ENCODE measurements at regions not wholly inside any gene's neighbourhood (a gene's known extent, or its start where the extent isn't known, plus 50 kb on each side); places are given as distances from the start of the nearest gene placed in this dataset.

- TF ChIP-seq CTCF (IDR thresholded peaks at IDR 0.05; ENCODE audit: low read depth, low read length, poor library complexity, severe bottlenecking) (no peak), EZH2phosphoT487 (IDR thresholded peaks at IDR 0.05; ENCODE audit: borderline replicate concordance, low read length) (no peak)
These were observed 351.0 kb downstream of the SIPA1L2 start for GRCh38 chr1:232278925-232279324.

Measured in DOHH2 (cell line).